ENCODE measurements at regions not wholly inside any gene's neighbourhood (a gene's known extent, or its start where the extent isn't known, plus 50 kb on each side); places are given as distances from the start of the nearest gene placed in this dataset.

- H3K36me3 ChIP-seq (ENCODE audit: control insufficient read depth, insufficient read depth, low read length): no peaks in the 10 kb centered on the region
- H3K9me3 ChIP-seq (ENCODE audit: control insufficient read depth, low read length): no peaks in the 10 kb centered on the region
- H2AFZ ChIP-seq: no peak overlapping the region
- H3K4me1 ChIP-seq: no peaks in the 10 kb centered on the region
- H3K27ac ChIP-seq: no peak overlapping the region
- no peak overlapping the region for H3K9ac ChIP-seq
- no peaks in the 10 kb centered on the region for H3K79me2 ChIP-seq
- no peak overlapping the region for H3K4me2 ChIP-seq (ENCODE audit: low read length)
- TF ChIP-seq CTCF (IDR thresholded peaks at IDR 0.05): no peak
- H3K4me3 ChIP-seq (ENCODE audit: low read depth, low read length): no peak overlapping the region
- H3K27me3 ChIP-seq (ENCODE audit: control insufficient read depth, insufficient read depth, low read length): no peaks in the 10 kb centered on the region
Observed at GRCh38 chrX:14476205-14476604, 53.1 kb upstream of the GLRA2 start.

- Histone ChIP-seq H3K4me2 (ENCODE audit: low read length) (no peak overlapping the region), H2AFZ (no peak overlapping the region), H3K27ac (no peak overlapping the region), H3K4me3 (ENCODE audit: low read depth, low read length) (no peak overlapping the region), H3K27me3 (ENCODE audit: control insufficient read depth, insufficient read depth, low read length) (no peaks in the 10 kb centered on the region), H3K9ac (no peak overlapping the region), H3K79me2 (no peaks in the 10 kb centered on the region), H3K36me3 (ENCODE audit: control insufficient read depth, insufficient read depth, low read length) (no peaks in the 10 kb centered on the region), H3K9me3 (ENCODE audit: control insufficient read depth, low read length) (no peaks in the 10 kb centered on the region), H3K4me1 (no peaks in the 10 kb centered on the region)
- no peak for TF ChIP-seq CTCF (IDR thresholded peaks at IDR 0.05)
Observed at GRCh38 chrX:14449773-14450172, 79.6 kb upstream of the GLRA2 start.

GRCh38 chrX:14448406-14448805 is 80.9 kb upstream of the GLRA2 start:
- no peak overlapping the region for H2AFZ ChIP-seq
- no peak overlapping the region for H3K27ac ChIP-seq
- no peak overlapping the region for H3K4me2 ChIP-seq (ENCODE audit: low read length)
- no peaks in the 10 kb centered on the region for H3K9me3 ChIP-seq (ENCODE audit: control insufficient read depth, low read length)
- no peak overlapping the region for H3K4me3 ChIP-seq (ENCODE audit: low read depth, low read length)
- H3K27me3 ChIP-seq (ENCODE audit: control insufficient read depth, insufficient read depth, low read length): no peaks in the 10 kb centered on the region
- no peaks in the 10 kb centered on the region for H3K79me2 ChIP-seq
- H3K4me1 ChIP-seq: no peaks in the 10 kb centered on the region
- H3K36me3 ChIP-seq (ENCODE audit: control insufficient read depth, insufficient read depth, low read length): no peaks in the 10 kb centered on the region
- H3K9ac ChIP-seq: no peak overlapping the region
- TF ChIP-seq CTCF (IDR thresholded peaks at IDR 0.05): no peak

- no peaks in the 10 kb centered on the region for H3K9me3 ChIP-seq (ENCODE audit: control insufficient read depth, low read length)
- no peaks in the 10 kb centered on the region for H3K27me3 ChIP-seq (ENCODE audit: control insufficient read depth, insufficient read depth, low read length)
- TF ChIP-seq CTCF (IDR thresholded peaks at IDR 0.05): no peak
- no peak overlapping the region for H2AFZ ChIP-seq
- no peaks in the 10 kb centered on the region for H3K79me2 ChIP-seq
- no peak overlapping the region for H3K4me3 ChIP-seq (ENCODE audit: low read depth, low read length)
- H3K9ac ChIP-seq: no peak overlapping the region
- no peaks in the 10 kb centered on the region for H3K36me3 ChIP-seq (ENCODE audit: control insufficient read depth, insufficient read depth, low read length)
- H3K4me2 ChIP-seq (ENCODE audit: low read length): no peak overlapping the region
- H3K27ac ChIP-seq: no peak overlapping the region
- no peaks in the 10 kb centered on the region for H3K4me1 ChIP-seq
Observed at GRCh38 chrX:14440106-14440505, 89.2 kb upstream of the GLRA2 start.

- no peaks in the 10 kb centered on the region for H3K4me1 ChIP-seq
- TF ChIP-seq CTCF (IDR thresholded peaks at IDR 0.05): no peak
- H3K9me3 ChIP-seq (ENCODE audit: control insufficient read depth, low read length): no peaks in the 10 kb centered on the region
- H3K79me2 ChIP-seq: no peaks in the 10 kb centered on the region
- no peaks in the 10 kb centered on the region for H3K27me3 ChIP-seq (ENCODE audit: control insufficient read depth, insufficient read depth, low read length)
- no peak overlapping the region for H3K9ac ChIP-seq
- no peak overlapping the region for H3K4me3 ChIP-seq (ENCODE audit: low read depth, low read length)
- H2AFZ ChIP-seq: no peak overlapping the region
- no peaks in the 10 kb centered on the region for H3K36me3 ChIP-seq (ENCODE audit: control insufficient read depth, insufficient read depth, low read length)
- H3K27ac ChIP-seq: no peak overlapping the region
- H3K4me2 ChIP-seq (ENCODE audit: low read length): no peak overlapping the region
Observed at GRCh38 chrX:14427614-14428013, 101.7 kb upstream of the GLRA2 start.

Data from parathyroid adenoma (tissue), 2 donors.